ENCODE measurements at regions not wholly inside any gene's neighbourhood (a gene's known extent, or its start where the extent isn't known, plus 50 kb on each side); places are given as distances from the start of the nearest gene placed in this dataset.

- TF ChIP-seq CTCF (IDR thresholded peaks at IDR 0.05) = no peak
- TF ChIP-seq POLR2A (IDR thresholded peaks at IDR 0.05) = no peak
These were observed 880.9 kb downstream of the ANKRD7 start for GRCh38 chr7:119105381-119105780.

Measured in vagina (tissue), 2 donors.